Stimulated activated CD8-positive, alpha-beta memory T cell treated with anti-CD3 and anti-CD28 coated beads, Interleukin-4, amount 100 ng/mL, for 1 hour (primary cell): ENCODE measurements at regions not wholly inside any gene's neighbourhood (a gene's known extent, or its start where the extent isn't known, plus 50 kb on each side); places are given as distances from the start of the nearest gene placed in this dataset.

Experiments
- DNase-seq, 2 donors: peaks; one replicate each; pipeline ENCODE4 v3.0.0-alpha.2; 2020; ENCODE audit warnings: low read depth in 2 of 2, low spot score in 1 of 2

DNA sequence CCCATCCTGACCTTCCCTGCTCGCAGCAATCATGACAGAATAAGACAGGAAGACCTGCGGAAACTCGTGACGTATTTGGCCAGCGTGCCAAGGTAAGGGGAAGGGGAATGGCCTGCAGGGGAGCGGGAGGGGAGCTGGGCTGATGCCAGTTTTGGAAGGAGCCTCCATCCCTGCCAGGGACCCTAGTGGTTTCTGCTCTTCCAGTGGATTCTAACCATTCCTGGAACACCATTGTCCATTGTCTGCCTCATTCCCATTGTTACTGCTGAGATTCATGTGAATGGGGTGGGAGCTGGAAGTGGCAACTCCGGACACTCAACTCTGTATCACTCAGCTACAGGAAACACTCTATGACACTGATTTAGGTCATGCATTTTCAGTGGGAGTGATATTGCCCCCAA is 242.9 kb upstream of the ROPN1 start:
- DNase-seq = no peak

DNA sequence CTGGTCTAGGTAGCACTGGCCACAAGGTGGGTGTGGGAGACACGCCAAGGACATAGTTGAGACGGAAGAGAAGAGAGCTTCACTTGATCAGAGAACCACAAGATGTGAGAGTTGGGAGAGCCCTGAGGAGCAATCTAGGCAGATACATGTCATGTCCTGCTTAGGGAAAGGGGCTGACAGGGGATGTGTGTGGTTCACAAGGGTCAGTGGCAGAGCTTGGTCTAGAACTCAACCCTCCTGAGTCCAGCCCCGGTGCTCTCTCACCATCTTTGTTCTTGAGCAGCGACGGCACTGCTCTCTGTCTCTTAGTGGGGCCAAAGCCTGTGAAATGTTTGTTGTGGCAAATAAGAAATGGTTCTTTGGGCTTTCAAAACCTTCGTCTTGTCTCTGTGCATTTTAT is 243.5 kb upstream of the ROPN1 start:
- DNase-seq = no peak

DNA sequence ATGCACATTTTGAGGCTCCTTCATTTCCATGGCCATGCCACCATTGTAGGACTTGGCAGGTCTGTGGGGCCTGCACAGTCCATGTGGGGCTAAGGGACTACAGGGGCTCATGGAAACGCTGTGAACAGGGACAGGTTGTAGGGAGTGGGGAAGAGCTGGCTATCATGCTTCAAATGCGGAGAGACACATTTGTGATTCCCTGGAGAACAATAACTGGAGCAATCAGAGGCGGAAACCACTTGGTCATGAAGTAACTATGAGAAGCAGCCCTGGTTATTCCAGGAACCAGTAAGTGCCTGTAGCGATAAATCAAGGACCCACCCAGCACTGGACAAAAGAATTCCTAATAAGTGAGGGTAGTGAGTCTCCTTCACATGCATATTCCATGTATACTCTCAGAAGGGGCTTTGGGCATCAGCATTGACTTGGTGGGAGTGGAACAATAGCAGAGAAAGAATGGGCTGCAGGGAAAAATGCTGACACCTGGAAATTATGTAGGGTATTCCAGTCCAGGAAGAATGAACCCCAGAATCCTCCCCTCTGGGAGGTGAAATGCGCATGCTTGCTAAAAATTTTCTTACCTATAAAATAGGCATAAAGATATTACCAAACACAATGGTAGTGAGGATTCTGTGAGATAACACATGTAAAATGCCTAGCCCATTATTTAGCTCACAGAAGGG is 251.4 kb upstream of the ROPN1 start:
- no peak for DNase-seq

DNA sequence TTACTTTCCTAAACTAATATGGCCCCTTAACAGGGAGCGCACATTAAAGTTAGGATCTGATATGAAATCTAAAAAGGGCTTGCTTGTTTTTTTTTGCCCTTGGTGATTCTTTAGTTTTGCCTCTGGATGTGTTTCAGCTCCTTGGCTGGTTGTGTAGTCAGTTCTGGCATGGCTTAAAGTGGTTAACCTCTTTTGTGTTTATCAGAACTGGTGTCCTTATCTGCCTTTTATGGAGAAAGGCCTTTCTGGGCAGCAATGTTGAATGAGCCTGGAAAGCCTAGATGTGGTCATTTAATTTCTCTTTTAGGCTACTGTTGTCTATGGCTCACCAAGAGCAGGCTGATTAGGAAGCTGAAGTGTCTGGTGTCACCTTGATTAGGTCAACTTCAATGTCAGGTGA is 254.5 kb upstream of the ROPN1 start:
- no peak for DNase-seq

DNA sequence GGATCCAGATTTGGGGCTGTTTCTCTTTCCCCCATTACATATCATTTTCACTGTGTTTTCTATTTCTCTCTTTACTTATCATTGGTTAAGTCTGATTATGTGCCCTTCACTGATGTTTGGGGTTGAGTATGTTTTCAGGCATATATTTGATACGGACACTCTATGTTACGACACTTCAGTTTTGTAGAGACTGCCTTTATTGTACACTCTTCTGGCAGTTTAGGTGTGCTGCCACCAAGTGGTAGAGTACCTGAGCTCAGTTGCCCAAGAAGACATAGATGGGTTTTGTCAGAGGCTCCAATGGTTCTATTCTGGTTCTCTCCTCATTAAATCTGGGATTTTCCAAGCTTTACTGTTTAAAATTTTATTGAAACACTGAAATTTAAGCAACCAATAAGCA is 255.0 kb upstream of the ROPN1 start:
- no peak for DNase-seq

DNA sequence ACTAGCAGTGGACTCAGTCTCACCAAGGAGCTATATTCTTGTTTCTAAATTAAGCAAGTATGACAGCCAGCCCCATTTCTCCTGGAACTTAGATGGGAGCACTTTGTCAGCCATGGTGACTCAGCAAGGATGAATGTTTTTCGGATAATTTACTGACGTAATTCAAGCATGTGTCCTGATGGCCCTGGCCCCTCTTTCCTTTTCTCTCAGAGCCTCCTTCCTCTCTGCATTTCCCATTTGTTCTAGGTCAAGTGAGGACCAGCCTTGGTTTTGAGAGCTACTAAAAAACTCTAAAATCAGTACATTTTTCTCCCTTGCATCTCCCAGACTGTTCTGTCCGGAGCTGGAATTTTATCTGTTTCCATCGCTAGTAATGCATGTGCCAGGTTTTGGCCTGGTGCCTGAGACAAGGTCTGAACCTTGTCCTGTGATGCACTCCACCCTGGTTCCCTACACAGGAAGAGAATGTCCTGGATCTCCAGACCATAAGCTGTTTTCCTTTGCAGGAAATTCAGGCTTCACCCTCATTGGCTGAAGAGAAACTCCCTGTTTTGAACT is 256.6 kb upstream of the ROPN1 start:
- DNase-seq = no peak

DNA sequence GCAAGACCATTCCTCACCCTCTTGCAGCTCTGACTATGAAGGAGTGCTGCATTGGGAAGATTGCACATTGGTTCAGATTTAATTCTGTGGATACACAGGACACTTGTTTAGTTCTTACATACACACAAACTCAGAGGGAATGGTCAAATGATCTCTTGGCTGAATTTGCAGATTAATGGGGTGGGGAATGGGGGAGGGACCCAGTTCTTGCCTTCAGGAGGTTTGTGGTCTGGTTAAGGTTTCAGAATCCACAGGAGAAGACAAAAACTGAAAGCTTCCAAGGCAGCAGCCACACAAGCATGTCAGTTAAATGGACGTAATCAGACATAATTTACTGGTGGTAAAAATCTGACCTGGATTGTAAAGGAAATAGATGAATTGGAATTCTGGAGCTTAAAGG is 257.1 kb upstream of the ROPN1 start:
- DNase-seq = no peak

DNA sequence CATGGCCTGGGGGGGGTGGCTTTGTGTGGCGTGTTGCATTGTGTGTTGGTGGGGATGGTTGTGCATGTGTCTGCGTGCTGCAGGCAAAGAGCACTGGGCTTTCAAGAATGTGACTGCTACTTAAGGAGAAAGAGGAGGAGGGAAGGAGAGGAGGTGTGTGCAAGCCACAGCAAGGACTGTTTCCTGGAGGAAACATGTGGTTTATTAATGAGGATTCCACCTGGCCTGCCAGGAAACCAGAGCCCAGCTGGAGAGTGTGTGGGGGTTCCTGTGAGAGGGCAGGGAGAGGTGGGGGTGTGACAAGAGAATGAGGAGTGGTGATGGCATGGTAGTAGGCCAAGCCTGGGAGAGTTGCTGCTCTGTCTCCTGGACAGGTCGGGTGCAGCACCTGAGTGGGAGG is 258.1 kb upstream of the ROPN1 start:
- no peak for DNase-seq

DNA sequence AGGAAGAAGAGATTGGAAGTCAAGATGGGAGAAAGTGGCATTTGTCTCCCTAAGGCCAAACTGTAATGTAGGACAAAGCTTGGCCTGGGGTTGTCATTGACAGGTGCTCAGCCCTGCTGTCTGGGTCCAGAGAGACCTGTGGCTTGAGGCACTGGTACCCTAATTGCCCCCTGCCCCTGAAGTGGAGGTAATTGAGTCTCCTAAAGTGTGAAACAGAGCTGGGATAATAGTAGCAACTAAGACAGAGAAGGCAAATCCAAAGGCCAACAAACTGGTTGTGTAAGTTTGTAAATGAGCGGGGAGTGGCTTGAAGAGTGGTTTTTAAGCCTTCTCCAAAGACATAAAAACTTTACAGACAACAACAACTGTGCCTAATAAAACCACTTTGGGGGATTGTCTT is 264.2 kb upstream of the ROPN1 start:
- no peak for DNase-seq

DNA sequence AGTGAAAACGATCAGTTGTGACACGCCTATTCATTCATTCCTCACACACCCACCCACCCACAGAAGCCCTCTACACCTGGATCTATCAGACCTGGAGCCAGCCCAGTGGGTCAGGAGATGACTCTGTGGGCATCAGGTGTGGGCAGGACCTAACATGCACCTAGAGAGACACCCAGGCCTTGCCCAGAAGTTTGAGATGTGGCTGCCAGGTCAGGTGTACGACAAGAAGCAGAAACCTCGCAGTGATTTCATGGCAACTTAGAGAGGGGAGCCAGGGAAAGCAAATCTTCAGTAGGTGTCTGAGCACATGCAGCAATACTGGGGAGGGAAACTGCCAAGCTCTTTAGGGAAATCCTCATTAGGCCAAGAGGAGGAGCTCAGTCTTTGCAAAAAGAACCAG is 264.7 kb upstream of the ROPN1 start:
- no peak for DNase-seq

DNA sequence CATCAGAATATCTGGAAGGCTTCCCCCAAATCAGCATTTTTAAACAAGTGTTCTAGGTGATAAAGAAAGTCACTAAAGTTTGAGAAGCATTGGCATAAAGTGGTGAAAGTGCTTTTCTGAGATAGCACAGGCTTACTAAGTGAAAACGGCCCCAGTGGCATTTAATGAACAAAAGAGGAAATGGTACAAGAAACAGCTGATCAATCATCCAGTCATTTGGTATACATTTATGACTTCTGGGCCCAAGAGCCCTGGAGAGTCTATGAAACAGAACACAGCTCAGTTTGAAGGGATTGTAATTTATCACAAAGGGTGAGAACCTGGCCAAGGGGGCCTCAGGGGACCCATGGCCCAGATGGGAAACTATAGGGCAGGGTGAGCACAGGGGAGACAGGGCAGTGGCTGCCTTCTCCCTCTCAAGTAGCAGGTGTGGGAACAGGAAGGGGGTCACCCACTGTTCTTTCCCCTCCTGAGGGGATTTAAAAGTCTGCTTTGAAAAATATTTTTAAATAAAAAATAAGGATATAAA is 265.5 kb upstream of the ROPN1 start:
- DNase-seq = no peak

DNA sequence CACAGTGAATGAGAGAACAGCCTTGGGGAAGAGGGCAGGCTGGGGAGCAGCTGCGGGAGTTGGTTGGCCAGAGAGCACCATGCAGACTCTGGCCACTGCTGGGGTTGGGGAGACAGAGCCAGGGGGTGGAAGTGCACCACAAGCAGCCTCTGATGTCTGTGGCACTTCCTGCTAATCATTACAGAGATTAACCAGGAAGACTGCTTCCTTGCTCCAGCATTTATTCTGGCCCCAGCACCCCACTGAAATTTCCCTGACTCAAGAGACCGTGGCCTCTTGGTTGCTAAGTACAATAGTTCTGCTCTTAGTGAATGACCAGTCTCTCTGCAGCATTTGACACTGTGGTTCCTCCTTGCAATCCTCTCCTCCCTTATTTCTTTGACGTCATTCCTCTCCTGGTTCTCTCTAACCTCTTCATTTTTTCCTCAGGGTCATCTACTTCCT is 266.2 kb upstream of the ROPN1 start:
- no peak for DNase-seq

DNA sequence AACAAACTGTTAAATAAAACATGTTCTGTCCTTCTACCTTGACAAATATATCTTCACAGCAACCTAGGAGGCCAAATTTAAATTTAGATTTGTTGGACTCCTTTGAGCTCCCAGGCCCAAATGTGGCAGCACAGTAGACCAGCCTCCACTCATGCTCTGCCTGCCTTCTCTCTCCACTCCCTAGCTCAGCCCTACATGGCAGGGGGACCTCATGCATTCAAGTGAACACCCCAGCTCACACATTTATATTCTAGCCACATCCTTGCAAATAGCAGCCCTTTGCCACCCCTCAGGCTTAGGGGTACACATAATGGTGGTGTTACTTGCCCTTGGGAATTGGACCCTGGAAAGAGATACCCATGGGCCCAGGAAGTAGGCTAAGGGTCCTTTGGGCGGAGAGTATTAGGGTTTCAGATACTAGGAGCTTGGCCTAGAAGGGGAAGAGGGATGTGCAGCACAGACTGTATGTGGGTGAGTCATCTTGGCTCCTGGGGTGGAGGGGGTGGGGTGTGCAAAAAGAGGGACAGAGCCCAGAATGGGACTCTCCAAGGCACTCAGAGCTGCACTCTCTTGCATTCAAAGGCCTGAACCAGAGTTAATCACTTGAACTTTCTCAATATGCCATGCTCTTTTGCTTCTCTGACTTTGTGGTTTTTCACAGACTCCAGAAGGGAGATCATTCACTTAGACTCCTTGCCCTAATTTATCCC is 268.4 kb upstream of the ROPN1 start:
- no peak for DNase-seq

DNA sequence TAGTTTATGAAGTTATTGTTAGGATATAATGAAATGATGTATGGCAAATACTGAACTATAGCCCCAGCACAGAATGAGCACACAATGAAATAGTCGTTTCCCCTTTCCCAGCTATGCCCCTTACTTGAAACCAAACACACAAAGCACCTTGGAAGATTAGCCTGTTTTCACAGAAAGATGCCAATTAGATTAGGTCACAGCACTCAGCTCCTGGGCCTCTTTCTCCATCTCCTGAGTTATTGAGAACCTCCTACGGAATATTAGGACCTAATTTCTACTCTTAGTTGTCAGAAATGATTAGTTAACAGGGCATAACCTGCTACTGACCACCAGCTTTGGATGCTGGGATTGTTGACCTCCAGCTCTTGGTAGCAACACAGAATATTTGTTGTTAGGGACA is 269.4 kb upstream of the ROPN1 start:
- DNase-seq = no peak

DNA sequence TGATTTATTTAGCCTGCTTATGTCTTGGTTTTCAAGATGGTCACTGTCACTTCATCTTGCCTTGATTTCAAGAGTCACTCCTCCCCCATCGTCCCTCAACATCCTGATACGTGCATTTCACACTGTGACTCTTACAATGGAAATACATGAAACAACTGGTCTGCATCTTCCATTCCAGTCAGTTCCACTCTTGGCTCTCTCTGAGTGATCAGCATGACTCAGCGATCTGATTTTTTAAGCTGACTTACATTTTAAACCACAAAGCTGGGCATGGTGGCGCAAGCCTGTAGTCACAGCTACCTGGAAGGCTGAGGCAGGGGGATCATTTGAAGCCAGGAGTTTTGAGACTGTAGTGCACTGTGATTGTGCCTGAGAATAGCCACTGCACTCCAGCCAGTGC is 271.2 kb upstream of the ROPN1 start:
- no peak for DNase-seq

DNA sequence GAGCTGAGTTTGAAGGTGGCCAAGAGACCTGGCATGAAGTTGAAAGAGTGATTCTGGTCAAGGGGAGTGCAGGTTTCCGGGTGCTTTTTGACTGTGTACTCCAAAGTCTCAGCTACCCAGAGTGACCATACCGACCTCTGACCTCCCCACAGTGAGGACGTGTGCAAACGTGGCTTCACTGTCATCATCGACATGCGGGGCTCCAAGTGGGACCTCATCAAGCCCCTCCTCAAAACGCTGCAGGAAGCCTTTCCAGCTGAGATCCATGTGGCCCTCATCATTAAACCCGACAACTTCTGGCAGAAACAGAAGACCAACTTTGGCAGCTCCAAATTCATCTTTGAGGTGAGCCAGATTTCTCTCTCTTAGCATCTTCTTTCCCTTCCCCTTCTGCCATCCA is 272.4 kb upstream of the ROPN1 start:
- no peak for DNase-seq

DNA sequence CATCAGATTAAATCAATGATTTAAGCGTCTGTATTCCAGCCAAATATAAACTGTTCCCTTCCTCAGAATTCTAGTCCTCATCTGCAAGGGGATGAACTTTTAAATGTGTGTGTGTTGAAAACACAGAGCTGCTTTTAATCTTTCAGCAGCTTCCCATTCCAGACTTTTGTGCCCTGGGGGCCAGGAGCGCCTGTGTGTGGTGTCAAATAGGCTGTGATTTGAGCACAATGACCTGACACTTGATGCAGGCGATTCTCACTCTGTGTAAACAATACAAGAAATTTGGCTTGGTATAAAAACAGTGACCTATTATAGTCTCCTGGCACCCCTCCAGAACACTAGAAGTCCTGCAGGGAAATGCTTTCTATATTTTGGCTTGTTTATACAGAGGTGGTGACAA is 274.6 kb upstream of the ROPN1 start:
- no peak for DNase-seq

DNA sequence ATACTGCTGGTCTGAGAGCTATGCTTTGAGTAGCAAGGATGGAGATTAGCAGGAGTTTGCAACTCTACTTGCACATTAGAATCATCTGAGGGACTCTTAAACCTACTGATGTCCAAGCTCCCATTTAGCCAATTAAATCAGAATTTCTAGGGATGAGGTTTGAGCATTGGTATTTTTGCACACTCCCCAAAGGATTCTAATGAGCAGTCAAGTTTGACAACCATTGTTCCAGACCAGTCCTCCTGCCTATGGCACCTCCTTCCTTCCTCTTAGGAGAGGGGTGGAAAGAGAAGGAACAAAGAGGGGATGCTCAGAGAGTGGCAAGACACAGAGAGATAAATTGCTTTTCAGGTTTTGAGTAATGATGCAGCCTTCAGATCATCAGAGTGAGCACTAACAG is 275.5 kb upstream of the ROPN1 start:
- DNase-seq = no peak

DNA sequence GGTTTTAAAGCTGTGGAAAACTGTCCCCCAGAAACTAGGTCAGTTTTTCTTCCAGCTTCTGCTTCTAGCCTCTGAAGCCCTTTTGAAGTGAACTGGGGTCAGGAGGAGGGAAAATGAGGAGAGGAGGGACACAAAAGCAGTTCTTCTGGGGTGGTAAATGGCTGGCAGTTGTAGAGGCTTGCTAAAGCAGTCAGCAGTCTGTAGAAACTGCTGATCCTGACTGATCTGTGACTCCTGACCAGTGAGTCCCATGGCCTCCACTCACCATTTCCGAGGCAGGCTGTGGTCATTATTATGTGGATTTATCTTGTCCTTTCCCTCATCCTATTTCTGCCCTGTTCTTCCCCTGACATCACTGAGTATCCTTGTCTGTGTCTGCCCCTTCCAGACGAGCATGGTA is 276.4 kb upstream of the ROPN1 start:
- no peak for DNase-seq

DNA sequence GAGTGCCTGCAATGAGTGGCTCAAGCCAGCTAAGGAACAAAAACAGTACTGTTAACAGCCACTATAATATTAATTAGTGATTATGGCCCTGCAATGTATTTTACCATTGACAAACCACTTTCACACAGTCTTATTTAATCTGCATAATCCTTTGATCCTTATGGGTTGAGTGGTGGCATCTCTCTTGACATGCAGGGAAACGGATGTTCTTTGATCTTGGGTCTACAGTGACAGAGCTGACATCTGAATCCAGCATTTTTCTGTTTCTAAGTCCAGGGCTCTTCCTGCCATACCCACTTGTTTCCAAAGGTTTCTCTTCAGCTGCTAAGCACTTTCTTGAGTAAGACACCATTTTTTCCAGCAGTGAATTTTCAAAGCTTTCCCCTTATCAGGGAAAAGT is 277.7 kb upstream of the ROPN1 start:
- no peak for DNase-seq

DNA sequence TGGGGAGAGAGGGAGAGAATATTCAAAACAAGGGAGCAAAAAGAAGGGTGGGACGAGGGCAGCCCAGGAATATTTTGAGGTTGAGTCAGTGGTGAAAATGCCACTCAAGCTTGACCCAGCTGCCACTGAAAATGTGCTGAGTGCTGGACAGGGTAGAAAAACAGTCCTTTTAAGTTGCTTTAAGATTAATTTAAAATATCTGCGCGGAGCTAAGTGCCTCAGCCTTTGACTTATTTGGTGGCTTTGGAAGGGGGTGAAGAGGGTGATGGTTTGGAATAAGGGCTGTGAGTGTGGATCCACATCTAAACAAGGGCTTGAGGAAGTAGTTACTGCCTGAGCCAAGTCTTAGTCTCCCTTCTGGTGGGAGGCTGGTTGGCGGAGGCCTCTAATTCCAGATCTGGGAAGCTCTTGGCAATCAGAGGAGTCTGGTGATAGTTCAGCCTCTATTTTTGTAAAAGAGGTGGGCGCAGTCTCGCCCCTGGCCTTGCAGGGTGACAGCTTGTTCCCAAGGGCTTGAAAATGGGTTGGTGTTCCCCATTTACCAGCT is 280.8 kb upstream of the ROPN1 start:
- DNase-seq = no peak

DNA sequence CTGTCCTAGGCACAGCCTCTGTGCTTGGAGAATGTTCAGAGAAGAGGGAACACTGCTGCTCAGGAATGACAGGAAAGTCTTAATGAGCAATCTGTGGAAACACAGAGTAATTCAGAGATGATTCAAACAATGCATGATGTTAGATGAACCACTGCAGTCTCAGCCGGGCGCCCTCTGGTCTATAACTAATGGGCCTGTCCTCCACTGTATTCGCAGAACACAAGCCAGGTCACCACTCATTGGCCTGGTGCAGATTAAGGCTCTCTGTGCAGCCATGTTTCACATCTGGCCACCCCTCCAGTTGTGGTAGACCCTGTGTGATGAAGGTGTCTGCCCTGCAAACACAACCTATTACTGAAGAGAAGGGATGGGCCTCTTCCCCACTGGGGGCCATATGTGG is 281.7 kb upstream of the ROPN1 start:
- no peak for DNase-seq
